ENCODE measurements at regions not wholly inside any gene's neighbourhood (a gene's known extent, or its start where the extent isn't known, plus 50 kb on each side); places are given as distances from the start of the nearest gene placed in this dataset.

DNA sequence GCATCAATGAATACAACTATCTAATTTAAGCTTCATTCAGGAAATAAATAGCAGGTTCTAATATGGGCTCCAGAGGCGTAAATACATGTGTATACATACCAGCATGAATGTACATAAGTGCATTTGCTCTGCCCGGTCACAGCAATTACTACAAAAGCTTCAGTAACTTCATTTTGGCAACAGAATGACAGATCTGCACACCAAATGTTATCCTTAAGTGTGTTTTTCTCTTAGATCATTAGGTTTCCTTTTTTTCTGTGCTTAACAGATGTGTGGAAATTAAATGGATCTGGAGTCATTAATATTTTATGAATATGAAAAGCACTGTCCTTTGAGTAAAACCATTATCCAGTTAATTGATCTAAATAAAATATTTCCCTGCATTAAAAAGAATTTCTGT, 159.0 kb upstream of the MEOX2 start:
- no peaks in the 10 kb centered on the region for H3K4me1 ChIP-seq (ENCODE audit: control insufficient read depth in 2 of 3, insufficient read depth in 2 of 3, low read depth in 1 of 3, low read length in 3 of 3)
- H3K9me3 ChIP-seq (ENCODE audit: control insufficient read depth in 2 of 3, insufficient read depth in 1 of 3, low read length in 3 of 3), result no peaks in the 10 kb centered on the region
- no peaks in the 10 kb centered on the region for H3K27me3 ChIP-seq (ENCODE audit: control insufficient read depth, insufficient read depth, low read length)
- no peak overlapping the region for H3K9ac ChIP-seq (ENCODE audit: low read length in 3 of 3)
- DNase-seq (no peak), FAIRE-seq (no peak)
- H3K4me3 ChIP-seq (ENCODE audit: low read length in 3 of 3), result no peak overlapping the region
- TF ChIP-seq, protein P1, sequence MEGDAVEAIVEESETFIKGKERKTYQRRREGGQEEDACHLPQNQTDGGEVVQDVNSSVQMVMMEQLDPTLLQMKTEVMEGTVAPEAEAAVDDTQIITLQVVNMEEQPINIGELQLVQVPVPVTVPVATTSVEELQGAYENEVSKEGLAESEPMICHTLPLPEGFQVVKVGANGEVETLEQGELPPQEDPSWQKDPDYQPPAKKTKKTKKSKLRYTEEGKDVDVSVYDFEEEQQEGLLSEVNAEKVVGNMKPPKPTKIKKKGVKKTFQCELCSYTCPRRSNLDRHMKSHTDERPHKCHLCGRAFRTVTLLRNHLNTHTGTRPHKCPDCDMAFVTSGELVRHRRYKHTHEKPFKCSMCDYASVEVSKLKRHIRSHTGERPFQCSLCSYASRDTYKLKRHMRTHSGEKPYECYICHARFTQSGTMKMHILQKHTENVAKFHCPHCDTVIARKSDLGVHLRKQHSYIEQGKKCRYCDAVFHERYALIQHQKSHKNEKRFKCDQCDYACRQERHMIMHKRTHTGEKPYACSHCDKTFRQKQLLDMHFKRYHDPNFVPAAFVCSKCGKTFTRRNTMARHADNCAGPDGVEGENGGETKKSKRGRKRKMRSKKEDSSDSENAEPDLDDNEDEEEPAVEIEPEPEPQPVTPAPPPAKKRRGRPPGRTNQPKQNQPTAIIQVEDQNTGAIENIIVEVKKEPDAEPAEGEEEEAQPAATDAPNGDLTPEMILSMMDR (IDR thresholded peaks at IDR 0.05; ENCODE audit: borderline replicate concordance, extremely low read depth, insufficient read depth), result no peak
- intact Hi-C loops (cut with DNase I), result no loop called here
- H3K27ac ChIP-seq (ENCODE audit: low read depth in 2 of 2, low read length in 2 of 2), result no peak overlapping the region
- no peaks in the 10 kb centered on the region for H3K36me3 ChIP-seq (ENCODE audit: control insufficient read depth in 2 of 3, insufficient read depth in 3 of 3, low read length in 3 of 3)

DNA sequence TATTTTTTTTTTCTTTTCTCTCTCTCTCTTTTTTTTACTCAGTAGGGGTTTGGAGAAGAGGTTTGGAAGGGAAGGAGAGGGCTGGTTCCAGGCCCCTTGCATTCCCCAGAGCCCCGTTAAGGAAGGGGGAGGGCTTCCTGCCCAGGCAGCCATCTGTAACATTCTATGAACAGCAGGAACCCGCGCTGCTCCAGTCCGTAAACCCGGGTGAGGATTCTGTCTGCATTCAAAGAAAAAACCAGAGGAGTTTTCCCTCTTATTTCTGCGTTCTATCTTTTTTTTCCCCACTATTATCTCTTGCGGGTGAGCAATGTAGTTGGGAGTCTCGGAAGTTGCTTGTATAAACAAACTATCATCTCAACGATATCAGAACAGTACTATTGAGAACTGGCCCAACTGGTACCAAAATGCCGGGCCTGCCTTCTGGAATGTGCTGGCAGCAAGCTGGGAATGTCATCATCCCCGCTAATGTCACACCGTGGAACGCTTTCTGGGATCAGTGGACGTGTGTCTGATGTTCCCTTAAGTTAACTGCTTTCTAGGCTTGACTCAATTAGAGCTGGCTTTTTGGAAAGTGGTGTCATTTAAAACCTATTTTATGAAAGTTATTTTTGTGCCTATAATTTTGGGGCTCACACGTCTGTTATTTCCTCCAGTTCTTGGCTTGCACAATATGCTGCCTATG, 153.1 kb upstream of the MEOX2 start:
- Histone ChIP-seq H3K9me3 (ENCODE audit: control insufficient read depth in 2 of 3, insufficient read depth in 1 of 3, low read length in 3 of 3) (no peaks in the 10 kb centered on the region), H3K9ac (ENCODE audit: low read length in 3 of 3) (peak overlapping the region in 1 of 3 donors; percentile 40), H3K4me3 (ENCODE audit: low read length in 3 of 3) (peak overlapping the region; percentile 59 to 61 (median 59)), H3K27ac (ENCODE audit: low read depth in 2 of 2, low read length in 2 of 2) (no peak overlapping the region), H3K4me1 (ENCODE audit: control insufficient read depth in 2 of 3, insufficient read depth in 2 of 3, low read depth in 1 of 3, low read length in 3 of 3) (peaks cover 0 to 4% (median 0%) of the 10 kb centered on the region in 3 donors), H3K27me3 (ENCODE audit: control insufficient read depth, insufficient read depth, low read length) (no peaks in the 10 kb centered on the region), H3K36me3 (ENCODE audit: control insufficient read depth in 2 of 3, insufficient read depth in 3 of 3, low read length in 3 of 3) (no peaks in the 10 kb centered on the region)
- intact Hi-C loops (cut with DNase I), result no loop called here
- DNase-seq (peak; percentile 40 to 87 (median 73)), FAIRE-seq (no peak)
- TF ChIP-seq, protein P1 (IDR thresholded peaks at IDR 0.05; ENCODE audit: borderline replicate concordance, extremely low read depth, insufficient read depth), result no peak

DNA sequence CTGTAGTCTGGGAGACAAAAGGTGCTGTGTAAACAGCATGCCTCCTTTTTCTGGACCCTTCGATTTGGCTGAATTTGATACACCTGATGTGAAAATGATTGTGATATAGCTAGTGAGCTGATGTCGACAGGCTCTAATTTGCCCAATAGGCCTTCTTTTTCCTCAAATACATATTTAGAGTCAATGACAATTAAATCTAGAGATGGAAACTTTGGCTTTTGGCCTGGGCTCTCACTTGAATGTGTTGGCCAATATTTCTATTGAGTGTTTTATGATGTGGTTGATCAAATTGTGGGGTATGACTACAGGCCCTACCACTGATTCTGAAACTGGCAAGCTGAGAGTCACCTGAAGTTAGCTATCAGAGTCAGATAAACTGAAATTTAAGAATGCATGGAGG, 151.8 kb upstream of the MEOX2 start:
- intact Hi-C loops (cut with DNase I), result no loop called here
- Histone ChIP-seq H3K4me1 (ENCODE audit: control insufficient read depth in 2 of 3, insufficient read depth in 2 of 3, low read depth in 1 of 3, low read length in 3 of 3) (peaks cover 0 to 4% (median 0%) of the 10 kb centered on the region in 3 donors), H3K27ac (ENCODE audit: low read depth in 2 of 2, low read length in 2 of 2) (no peak overlapping the region), H3K9ac (ENCODE audit: low read length in 3 of 3) (no peak overlapping the region), H3K9me3 (ENCODE audit: control insufficient read depth in 2 of 3, insufficient read depth in 1 of 3, low read length in 3 of 3) (no peaks in the 10 kb centered on the region), H3K4me3 (ENCODE audit: low read length in 3 of 3) (no peak overlapping the region), H3K27me3 (ENCODE audit: control insufficient read depth, insufficient read depth, low read length) (no peaks in the 10 kb centered on the region), H3K36me3 (ENCODE audit: control insufficient read depth in 2 of 3, insufficient read depth in 3 of 3, low read length in 3 of 3) (no peaks in the 10 kb centered on the region)
- FAIRE-seq (no peak), DNase-seq (no peak)
- TF ChIP-seq, protein P1 (IDR thresholded peaks at IDR 0.05; ENCODE audit: borderline replicate concordance, extremely low read depth, insufficient read depth), result no peak

Data from kidney (tissue), 13 donors.